HG03139 (cell line): ENCODE measurements at regions not wholly inside any gene's neighbourhood (a gene's known extent, or its start where the extent isn't known, plus 50 kb on each side); places are given as distances from the start of the nearest gene placed in this dataset.
"Not testable (repeated sequence)": the region's sequence is repeated elsewhere in the genome, so short reads cannot be mapped to it uniquely, and the experiment has no call there.

Experiments used
- ATAC-seq: cut with Tn5 transposase; IDR thresholded peaks from one replicate; pipeline ENCODE4 v1.9.1; 2021; ENCODE audit not compliant: unreplicated experiment

DNA sequence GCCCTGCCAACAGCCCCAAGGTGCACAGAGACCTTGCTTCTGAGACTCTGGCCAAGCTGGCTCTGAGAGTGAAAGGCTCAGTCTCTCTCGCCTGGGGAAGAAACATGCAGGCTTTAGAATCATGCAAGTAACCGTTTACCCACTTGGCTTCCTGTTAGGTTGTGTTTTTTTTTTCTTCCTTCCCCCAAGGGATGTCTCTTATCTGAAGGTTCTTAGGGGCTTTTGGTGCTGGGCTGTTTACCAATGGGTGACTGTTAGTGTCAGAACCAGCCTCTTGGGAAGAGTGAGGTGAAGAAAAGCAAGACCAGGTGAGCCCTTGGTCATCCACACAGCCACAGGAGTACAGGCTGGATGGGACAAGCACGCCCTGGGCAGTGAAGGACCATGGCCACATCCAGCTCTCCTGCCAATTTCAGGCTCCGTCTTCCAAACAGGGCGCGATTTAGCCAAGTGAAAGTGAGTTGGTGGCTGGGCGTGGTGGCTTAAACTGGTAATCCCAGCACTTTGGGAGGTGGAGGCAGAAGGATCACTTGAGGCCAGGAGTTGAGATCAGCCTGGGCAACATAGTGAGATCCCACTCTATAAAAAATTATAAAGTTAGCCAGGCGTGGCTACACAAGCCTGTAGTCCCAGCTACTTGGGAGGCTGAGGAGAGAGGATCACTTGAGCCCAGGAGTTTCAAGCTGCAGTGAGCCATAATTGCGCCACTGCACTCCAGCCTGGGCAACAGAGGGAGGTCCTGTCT, 76.3 kb upstream of the CUX1 start:
- no peak for ATAC-seq

DNA sequence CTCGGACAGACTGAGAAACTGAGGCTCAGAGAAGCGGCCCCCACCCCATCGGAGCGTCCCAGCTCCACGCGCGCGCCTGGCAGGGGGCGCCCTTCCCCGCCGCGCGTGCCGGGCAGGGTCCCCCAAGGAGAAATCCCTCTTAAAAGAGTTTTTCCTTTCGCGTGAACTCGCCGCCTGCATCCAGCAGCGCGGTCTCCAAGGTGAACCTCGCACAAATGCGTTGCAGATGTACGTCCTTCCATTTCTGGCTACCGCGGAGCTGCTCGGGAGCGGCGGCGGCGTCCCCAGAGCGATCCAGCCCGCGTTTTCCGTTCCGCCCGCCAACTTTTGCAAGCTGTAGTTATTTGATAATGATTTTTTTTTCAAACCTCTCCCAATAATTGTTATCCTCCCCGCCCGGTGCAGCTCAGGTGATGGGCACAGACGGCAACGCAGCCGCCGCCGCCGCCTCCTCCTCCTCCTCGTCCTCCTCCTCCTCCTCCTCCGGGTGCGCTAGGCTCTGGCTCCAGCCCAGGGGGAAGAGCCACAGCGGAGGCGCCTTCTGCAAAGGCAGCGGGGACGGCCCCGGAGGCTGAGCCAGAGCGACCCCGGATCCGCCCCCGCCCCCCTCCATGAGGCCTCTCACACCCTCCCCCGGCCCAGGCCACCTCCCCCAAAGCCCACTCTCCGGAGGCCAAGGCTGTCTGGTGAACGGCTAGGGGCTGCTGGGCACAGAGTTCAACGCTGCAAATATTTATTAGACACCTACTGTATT, 74.0 kb upstream of the CUX1 start:
- no peak for ATAC-seq

DNA sequence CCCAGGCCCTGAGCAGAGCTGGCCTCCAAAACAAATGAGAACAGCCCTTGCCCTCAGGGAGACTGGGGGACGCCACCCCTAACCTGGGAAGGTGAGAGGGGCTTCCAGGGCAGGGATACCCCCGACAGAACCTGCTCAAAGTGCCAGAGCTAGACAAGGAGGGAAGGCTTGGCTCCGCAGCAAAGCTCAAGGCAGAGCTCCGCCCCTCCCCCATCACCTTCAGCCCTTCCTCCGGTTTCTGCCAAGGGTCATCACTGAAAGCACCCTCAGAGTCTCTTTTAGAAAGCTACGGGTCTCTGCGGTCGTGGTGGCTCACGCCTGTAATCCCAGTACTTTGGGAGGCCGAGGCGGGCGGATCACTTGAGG, 73.4 kb upstream of the CUX1 start:
- ATAC-seq, result no peak

GRCh38 chr7:101744588-101744987, 72.8 kb upstream of the CUX1 start:
- no peak for ATAC-seq

GRCh38 chr7:101746314-101746713, 71.1 kb upstream of the CUX1 start:
- ATAC-seq, result no peak

- ATAC-seq, result no peak
These were observed 70.2 kb upstream of the CUX1 start for GRCh38 chr7:101747053-101747878.

- no peak for ATAC-seq
These were observed 69.5 kb upstream of the CUX1 start for GRCh38 chr7:101747879-101748345.

- no peak for ATAC-seq
These were observed 67.5 kb upstream of the CUX1 start for GRCh38 chr7:101749891-101750290.

- no peak for ATAC-seq
These were observed 64.1 kb upstream of the CUX1 start for GRCh38 chr7:101753316-101753715.

- no peak for ATAC-seq
These were observed 62.8 kb upstream of the CUX1 start for GRCh38 chr7:101754424-101755159.

DNA sequence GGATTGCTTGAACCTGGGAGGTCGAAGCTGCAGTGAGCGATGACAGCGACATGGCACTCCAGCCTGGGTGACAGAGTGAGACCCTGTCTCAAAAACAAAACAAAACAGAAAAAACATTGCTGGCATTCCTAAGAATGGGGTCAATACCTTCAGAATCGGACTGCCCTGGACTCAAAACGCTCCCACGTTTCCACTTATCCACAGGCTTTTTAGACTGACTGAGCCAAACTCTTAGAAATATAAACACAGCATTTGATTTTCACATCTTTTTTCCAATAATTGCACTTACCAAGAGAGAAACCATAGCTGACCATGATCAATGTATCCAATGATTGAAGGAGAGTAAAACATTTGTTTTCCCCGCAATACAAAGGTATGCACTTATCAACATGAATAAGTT, 59.5 kb upstream of the CUX1 start:
- no peak for ATAC-seq

DNA sequence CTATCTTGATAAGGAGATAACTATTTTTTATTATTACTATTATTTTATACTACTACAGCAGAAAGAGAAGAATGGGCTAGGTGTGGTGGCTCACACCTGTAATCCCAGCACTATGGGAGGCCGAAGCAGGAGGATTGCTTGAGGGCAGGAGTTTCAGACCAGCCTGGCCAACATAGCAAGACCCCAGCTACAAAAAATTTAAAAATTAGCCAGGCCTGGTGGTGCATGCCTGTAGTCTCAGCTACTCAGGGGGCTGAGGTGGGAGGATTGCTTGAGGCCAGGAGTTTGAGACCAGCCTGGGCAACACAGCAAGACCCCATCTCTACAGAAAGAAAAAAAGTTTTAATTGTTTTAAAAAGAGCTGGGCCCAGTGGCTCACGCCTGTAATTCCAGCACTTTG, 58.9 kb upstream of the CUX1 start:
- ATAC-seq, result not testable (repeated sequence)

GRCh38 chr7:101764221-101764620, 53.2 kb upstream of the CUX1 start:
- ATAC-seq, result no peak

DNA sequence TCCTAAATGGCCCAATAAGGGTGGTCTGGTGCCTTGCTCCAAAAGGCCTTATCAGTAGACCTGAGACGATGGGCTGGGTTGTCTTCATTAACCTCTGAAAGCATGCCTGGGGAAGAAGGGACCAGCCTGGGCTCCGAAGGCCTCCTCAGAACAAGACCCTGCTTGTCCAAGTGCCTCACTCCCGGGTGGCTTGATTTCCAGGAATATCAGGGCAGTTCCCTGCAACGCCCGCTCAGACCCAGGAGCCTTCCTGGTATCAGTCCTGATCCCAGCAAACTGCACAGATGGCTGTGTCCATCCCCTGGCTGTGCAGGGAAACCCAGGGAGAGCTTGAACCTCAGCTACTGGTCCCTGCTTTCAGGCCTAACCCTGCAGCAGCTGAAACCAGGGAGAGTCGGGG, 49.9 kb upstream of the CUX1 start:
- no peak for ATAC-seq
